Large intestine (tissue), 3 donors: ENCODE measurements at regions not wholly inside any gene's neighbourhood (a gene's known extent, or its start where the extent isn't known, plus 50 kb on each side); places are given as distances from the start of the nearest gene placed in this dataset.
"Not testable (repeated sequence)": the region's sequence is repeated elsewhere in the genome, so short reads cannot be mapped to it uniquely, and the experiment has no call there.

Experiments used
- DNase-seq, 2 donors: peaks; one replicate each; pipeline versions ENCODE4 v3.0.0 to v3.0.0-alpha.2; 2013
- H3K27ac ChIP-seq: one replicate; pipeline ENCODE4 v1.5.1; 2013; ENCODE audit warnings: low read length
- H3K27me3 ChIP-seq: 2 replicates; pipeline ENCODE4 v1.6.1; 2013; ENCODE audit warnings: low read length; ENCODE audit not compliant: control insufficient read depth, insufficient read depth
- H3K36me3 ChIP-seq: 2 replicates; pipeline ENCODE4 v1.6.1; 2013; ENCODE audit warnings: low read length; ENCODE audit not compliant: control insufficient read depth, insufficient read depth
- H3K4me1 ChIP-seq: one replicate; pipeline ENCODE4 v1.6.1; 2013; ENCODE audit warnings: low read length; ENCODE audit not compliant: control insufficient read depth, insufficient read depth
- H3K4me3 ChIP-seq: one replicate; pipeline ENCODE4 v1.5.1; 2013; ENCODE audit warnings: low read length
- H3K9me3 ChIP-seq: one replicate; pipeline ENCODE4 v1.6.1; 2013; ENCODE audit warnings: mild to moderate bottlenecking, low read depth, low read length, moderate library complexity; ENCODE audit not compliant: control insufficient read depth
- WGBS: methylation state at CpG from one replicate; pipeline ENCODE4 v1.1.5; 2013; ENCODE audit warnings: low lambda C conversion rate; ENCODE audit not compliant: insufficient coverage; 5-methylcytosine and 5-hydroxymethylcytosine counted together

DNA sequence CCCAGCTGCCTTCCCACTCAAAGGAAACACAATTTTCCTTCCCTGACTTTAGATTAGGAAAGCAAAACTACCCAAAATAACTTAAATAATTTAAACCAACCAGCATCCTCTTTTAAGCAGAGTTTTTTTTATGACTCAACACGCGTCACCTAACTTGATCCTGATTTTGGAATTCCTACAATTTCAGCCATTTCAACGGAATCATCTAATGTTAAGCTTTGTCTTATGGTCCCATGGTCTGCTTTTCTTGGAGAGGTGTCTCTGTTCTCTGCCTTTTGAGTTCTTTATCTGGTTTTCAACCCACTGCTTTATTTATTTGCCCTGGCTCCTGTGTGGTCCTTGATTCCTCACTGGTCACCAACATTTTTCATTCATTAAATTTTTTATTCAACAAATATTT, 219.2 kb upstream of the ARHGEF26 start:
- Histone ChIP-seq H3K4me3 (no peak overlapping the region), H3K27ac (no peak overlapping the region), H3K27me3 (no peaks in the 10 kb centered on the region), H3K4me1 (no peaks in the 10 kb centered on the region), H3K36me3 (no peaks in the 10 kb centered on the region), H3K9me3 (no peaks in the 10 kb centered on the region)
- 90% methylated on average over 2 of the region's 3 CpGs for WGBS
- no peak for DNase-seq

DNA sequence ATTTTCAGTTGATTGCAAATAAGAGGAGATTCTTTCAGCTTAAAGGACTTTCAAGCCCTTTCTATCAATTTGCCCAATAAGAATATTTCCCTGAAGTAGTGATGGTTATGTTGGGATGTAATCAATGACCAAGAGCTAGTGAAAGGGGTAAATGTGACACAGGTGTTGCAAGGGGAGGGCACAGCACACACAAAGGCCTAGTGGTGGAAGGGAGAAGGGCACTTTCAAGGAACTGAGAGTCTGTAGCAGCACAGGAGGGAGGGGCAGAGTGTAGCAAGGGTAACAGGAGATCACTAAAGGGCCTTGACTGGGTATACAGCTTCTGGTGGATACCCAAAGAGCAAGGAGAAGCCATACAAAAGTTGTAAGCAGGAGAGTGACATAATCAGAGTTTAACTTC, 217.8 kb upstream of the ARHGEF26 start:
- Histone ChIP-seq H3K27ac (no peak overlapping the region), H3K4me3 (no peak overlapping the region), H3K36me3 (no peaks in the 10 kb centered on the region), H3K27me3 (no peaks in the 10 kb centered on the region), H3K9me3 (no peaks in the 10 kb centered on the region), H3K4me1 (no peaks in the 10 kb centered on the region)
- no peak for DNase-seq

DNA sequence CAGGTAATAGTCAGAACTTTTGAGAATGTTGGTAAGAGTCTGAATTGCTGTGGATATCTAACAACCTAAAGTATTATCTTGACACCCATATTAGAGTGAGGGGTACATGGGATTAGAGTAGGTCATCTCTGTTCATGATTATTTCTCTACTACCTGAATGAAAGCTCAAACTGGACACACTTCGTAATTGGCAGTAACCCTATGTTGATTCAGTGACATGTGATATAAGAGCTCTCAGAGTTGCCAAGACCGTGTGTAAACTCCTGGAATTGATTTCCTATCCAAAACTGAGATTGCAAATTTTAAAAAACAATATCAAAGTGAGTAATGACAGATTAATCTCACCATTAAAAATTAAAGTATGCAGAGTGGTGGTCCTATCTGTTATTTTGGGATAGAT, 214.8 kb upstream of the ARHGEF26 start:
- H3K27me3 ChIP-seq: no peaks in the 10 kb centered on the region
- H3K36me3 ChIP-seq: no peaks in the 10 kb centered on the region
- DNase-seq: no peak
- H3K4me1 ChIP-seq: no peaks in the 10 kb centered on the region
- no peak overlapping the region for H3K4me3 ChIP-seq
- no peaks in the 10 kb centered on the region for H3K9me3 ChIP-seq
- no peak overlapping the region for H3K27ac ChIP-seq
- WGBS: 60% methylated on average over 1 of the region's 2 CpGs

DNA sequence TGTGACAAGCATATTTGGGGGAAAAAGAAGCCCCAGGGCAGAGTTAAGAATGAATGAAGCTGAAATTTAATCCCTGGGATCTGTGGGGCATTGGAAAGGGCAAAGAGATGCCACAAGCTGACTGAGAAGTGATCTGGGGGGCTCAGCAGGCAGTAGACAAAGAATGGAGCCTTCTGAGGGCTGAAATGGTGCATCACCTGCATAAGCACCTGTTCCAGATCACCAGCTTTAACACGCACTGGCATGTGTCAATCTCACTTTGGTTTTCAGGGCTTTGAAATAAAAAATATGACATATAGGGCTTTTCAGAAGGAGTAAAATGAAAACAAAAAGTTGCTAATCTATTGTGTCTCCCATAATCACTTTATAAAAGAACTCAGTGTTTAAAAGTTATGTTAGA, 210.8 kb upstream of the ARHGEF26 start:
- Histone ChIP-seq H3K36me3 (no peaks in the 10 kb centered on the region), H3K4me1 (no peaks in the 10 kb centered on the region), H3K4me3 (no peak overlapping the region), H3K9me3 (no peaks in the 10 kb centered on the region), H3K27ac (no peak overlapping the region), H3K27me3 (no peaks in the 10 kb centered on the region)
- no peak for DNase-seq
- WGBS: no CpG with 5 or more reads among the region's 1 CpG

DNA sequence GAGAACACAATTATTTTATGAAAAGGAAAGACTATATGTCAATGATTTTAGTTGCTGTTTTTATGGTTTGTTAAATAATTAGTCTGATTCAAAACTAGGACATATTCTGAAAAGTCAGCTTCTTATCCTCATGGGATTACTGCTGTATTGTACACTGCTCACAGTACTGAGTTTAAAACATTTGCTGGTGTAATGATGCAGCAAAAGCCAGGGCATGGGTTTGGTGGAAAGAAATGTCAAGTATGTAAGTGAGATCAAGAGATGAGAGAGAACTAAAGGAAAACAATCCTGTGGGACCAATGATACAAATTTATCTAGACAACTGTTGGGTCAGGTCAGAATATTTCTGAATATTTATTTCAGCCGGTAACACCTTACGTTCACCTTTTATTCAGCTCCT, 210.1 kb upstream of the ARHGEF26 start:
- no CpG with 5 or more reads among the region's 2 CpGs for WGBS
- Histone ChIP-seq H3K36me3 (no peaks in the 10 kb centered on the region), H3K4me1 (no peaks in the 10 kb centered on the region), H3K4me3 (no peak overlapping the region), H3K27ac (no peak overlapping the region), H3K9me3 (no peaks in the 10 kb centered on the region), H3K27me3 (no peaks in the 10 kb centered on the region)
- DNase-seq: no peak

DNA sequence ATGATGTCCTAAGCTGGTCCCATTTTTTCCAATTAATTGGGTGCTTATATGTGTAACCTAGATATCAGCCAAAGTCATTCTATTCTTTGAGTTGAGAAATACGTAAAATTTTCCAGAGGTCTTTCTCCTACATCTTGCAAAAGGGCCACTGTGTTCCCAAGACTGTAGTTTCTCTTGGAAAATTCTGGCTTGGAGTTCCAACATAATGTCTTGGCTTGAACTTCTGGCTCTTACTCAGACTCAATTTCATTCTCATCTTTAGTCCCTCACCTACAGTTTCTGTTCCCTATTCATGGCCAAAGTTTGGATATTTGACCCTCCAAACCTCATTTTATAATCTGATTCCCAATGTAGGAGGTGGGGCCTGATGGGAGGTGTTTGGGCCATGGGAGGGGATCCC, 201.4 kb upstream of the ARHGEF26 start:
- no CpG with 5 or more reads among the region's 1 CpG for WGBS

DNA sequence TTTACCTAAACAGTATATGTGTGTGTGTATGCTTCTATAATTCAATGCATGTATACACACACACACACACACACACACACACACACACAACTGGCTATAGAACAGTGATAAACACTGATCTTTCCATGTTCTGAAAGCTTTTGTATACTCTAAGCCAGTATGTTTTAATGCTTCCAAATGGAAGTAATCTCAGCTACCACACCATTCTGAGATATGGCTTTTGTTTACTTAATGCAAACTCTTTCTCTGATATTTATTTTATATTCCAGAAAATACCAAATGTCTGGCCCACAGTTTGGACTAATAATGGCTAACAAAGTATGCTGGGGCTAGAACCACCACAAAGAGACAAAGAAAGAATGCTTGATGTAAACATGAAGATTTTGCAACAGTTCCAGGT, 199.4 kb upstream of the ARHGEF26 start:
- no peaks in the 10 kb centered on the region for H3K27me3 ChIP-seq
- no peak for DNase-seq
- no peaks in the 10 kb centered on the region for H3K4me1 ChIP-seq
- no peak overlapping the region for H3K27ac ChIP-seq
- no peaks in the 10 kb centered on the region for H3K36me3 ChIP-seq
- no peaks in the 10 kb centered on the region for H3K9me3 ChIP-seq
- H3K4me3 ChIP-seq: no peak overlapping the region

More for the DNA sequence above, 201.4 kb upstream of the ARHGEF26 start:
- no peaks in the 10 kb centered on the region for H3K27me3 ChIP-seq
- no peaks in the 10 kb centered on the region for H3K4me1 ChIP-seq
- no peak overlapping the region for H3K27ac ChIP-seq
- no peak for DNase-seq
- H3K36me3 ChIP-seq: no peaks in the 10 kb centered on the region
- no peaks in the 10 kb centered on the region for H3K9me3 ChIP-seq
- H3K4me3 ChIP-seq: no peak overlapping the region

DNA sequence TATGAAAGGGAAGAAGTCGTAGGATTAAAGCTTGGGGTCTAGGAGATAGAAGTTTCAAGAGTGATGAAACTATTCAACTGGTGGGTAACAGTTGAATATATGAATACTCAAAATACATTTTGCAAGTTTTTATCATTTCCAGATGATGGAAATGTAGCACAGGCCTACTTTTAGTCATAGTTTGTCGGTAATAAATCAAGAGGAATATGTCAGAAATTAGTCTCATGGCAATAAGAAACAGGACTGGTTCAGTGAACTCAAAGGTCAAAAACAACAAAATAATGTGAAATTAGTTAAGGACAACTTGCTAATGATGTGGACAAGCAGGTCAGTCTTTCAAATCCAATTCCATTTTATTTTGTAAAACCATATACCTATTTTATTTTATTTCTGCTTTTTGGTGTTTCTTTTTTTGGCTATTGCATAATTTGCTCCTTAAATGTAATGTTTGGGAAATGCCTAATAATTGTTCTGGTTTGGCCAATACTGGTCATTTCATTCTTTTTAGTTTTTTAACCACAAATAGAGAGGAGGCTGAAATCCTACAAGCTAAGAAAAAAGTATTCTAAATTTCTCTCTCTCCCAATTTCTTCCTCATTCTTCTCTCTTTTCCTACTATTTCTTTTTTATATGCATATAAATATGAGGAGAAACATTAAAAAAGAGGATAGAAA, 195.2 kb upstream of the ARHGEF26 start:
- DNase-seq: no peak
- Histone ChIP-seq H3K27ac (no peak overlapping the region), H3K4me1 (no peaks in the 10 kb centered on the region), H3K9me3 (no peaks in the 10 kb centered on the region), H3K4me3 (no peak overlapping the region), H3K36me3 (no peaks in the 10 kb centered on the region), H3K27me3 (no peaks in the 10 kb centered on the region)
- WGBS: 95% methylated on average over 2 of the region's 2 CpGs

DNA sequence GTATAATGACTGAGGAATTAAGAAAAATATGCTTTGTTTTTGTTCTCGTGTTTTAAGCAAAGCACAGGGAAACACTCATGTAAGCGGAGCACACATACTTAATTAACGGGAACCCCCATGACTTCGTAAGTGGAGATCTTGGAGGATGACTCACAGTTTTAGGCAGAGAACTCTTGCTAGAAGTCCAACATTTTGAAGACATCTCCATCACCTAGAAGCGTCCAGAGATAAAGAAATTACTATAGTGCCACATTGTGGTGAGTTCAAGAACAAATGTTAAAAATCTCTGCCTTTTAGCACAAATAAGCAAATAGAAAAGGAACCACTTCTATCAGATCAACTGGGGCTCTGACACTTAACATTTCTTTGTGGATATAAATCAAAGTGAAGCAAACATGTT, 194.1 kb upstream of the ARHGEF26 start:
- no peaks in the 10 kb centered on the region for H3K36me3 ChIP-seq
- no peak overlapping the region for H3K4me3 ChIP-seq
- H3K4me1 ChIP-seq: no peaks in the 10 kb centered on the region
- WGBS: no CpG with 5 or more reads among the region's 5 CpGs
- H3K27ac ChIP-seq: no peak overlapping the region
- no peaks in the 10 kb centered on the region for H3K9me3 ChIP-seq
- DNase-seq: peak in 1 of 2 donors; percentile 3
- no peaks in the 10 kb centered on the region for H3K27me3 ChIP-seq

DNA sequence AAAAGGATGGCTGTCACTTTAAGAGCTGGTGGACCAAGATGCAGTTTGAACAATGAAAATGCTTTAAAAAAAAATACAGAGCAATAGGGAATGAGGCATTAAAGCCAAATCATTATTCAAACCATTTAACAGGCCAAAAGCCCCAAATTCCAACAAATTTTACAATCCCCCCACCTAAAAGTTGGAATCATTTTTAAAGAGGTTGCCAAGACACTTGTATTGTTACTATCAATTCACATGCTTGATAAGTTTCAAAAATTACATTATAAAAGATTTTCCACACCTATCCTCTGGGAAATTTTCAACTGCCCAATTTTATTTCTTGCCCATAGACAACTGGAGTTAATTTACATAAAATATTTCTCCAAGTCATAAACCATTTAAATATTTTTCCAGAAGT, 192.3 kb upstream of the ARHGEF26 start:
- Histone ChIP-seq H3K27ac (no peak overlapping the region), H3K27me3 (no peaks in the 10 kb centered on the region), H3K36me3 (no peaks in the 10 kb centered on the region), H3K4me1 (no peaks in the 10 kb centered on the region), H3K9me3 (no peaks in the 10 kb centered on the region), H3K4me3 (no peak overlapping the region)
- DNase-seq: no peak

DNA sequence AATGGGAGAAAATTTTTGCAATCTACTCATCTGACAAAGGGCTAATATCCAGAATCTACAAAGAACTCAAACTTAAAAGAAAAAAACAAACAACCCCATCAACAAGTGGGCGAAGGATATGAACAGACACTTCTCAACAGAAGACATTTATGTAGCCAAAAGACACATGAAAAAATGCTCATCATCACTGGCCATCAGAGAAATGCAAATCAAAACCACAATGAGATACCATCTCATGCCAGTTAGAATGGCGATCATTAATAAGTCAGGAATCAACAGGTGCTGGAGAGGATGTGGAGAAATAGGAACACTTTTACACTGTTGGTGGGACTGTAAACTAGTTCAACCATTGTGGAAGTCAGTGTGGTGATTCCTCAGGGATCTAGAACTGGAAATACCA, 187.7 kb upstream of the ARHGEF26 start:
- H3K27me3 ChIP-seq, H3K9me3 ChIP-seq, H3K4me3 ChIP-seq, H3K27ac ChIP-seq, DNase-seq, H3K4me1 ChIP-seq, H3K36me3 ChIP-seq: not testable (repeated sequence)
- WGBS: no CpG with 5 or more reads among the region's 2 CpGs
